Breast epithelium (tissue), 3 donors: ENCODE measurements at regions not wholly inside any gene's neighbourhood (a gene's known extent, or its start where the extent isn't known, plus 50 kb on each side); places are given as distances from the start of the nearest gene placed in this dataset.

Source experiments
- POLR2AphosphoS5 ChIP-seq, 3 donors: sonication (generic); formaldehyde crosslinking; IDR thresholded peaks; one replicate each; pipeline ENCODE4 v1.6.1; 2017; ENCODE audit warnings: antibody characterized with exemption in 3 of 3
- TF ChIP-seq, protein P1 (sequence below), 3 donors: fragments of 450-650 bp; IDR thresholded peaks; one replicate each; pipeline ENCODE4 v1.5.1; 2016 to 2017; ENCODE audit warnings: antibody characterized with exemption in 3 of 3, mild to moderate bottlenecking in 3 of 3, moderate library complexity in 3 of 3

- TF ChIP-seq, protein P1, sequence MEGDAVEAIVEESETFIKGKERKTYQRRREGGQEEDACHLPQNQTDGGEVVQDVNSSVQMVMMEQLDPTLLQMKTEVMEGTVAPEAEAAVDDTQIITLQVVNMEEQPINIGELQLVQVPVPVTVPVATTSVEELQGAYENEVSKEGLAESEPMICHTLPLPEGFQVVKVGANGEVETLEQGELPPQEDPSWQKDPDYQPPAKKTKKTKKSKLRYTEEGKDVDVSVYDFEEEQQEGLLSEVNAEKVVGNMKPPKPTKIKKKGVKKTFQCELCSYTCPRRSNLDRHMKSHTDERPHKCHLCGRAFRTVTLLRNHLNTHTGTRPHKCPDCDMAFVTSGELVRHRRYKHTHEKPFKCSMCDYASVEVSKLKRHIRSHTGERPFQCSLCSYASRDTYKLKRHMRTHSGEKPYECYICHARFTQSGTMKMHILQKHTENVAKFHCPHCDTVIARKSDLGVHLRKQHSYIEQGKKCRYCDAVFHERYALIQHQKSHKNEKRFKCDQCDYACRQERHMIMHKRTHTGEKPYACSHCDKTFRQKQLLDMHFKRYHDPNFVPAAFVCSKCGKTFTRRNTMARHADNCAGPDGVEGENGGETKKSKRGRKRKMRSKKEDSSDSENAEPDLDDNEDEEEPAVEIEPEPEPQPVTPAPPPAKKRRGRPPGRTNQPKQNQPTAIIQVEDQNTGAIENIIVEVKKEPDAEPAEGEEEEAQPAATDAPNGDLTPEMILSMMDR (IDR thresholded peaks at IDR 0.05): no peak
- no peak for TF ChIP-seq POLR2AphosphoS5 (IDR thresholded peaks at IDR 0.05)
These were observed 1082.0 kb downstream of the DSC3 start for GRCh38 chr18:29960539-29960938.
